ENCODE measurements at regions not wholly inside any gene's neighbourhood (a gene's known extent, or its start where the extent isn't known, plus 50 kb on each side); places are given as distances from the start of the nearest gene placed in this dataset.

- no peak for TF ChIP-seq CTCF (IDR thresholded peaks at IDR 0.05)
- no peak for TF ChIP-seq POLR2A (IDR thresholded peaks at IDR 0.05)
Measured at GRCh38 chr1:30540611-30541192, 182.7 kb downstream of the MATN1 start.

Measured in thyroid gland (tissue), 4 donors.